CD4-positive, alpha-beta T cell (primary cell): ENCODE measurements at regions not wholly inside any gene's neighbourhood (a gene's known extent, or its start where the extent isn't known, plus 50 kb on each side); places are given as distances from the start of the nearest gene placed in this dataset.

Experiments
- ATAC-seq: fragments of 200-7000 bp; cut with Tn5 transposase; one replicate; pipeline ENCODE4 v1.10.0; 2022; ENCODE audit warnings: mild to moderate bottlenecking; ENCODE audit not compliant: poor library complexity
- CTCF ChIA-PET: fragments of 350-600 bp; sonication (Branson Sonifier 250); formaldehyde crosslinking; loops from one replicate; lab custom pipeline; 2021; ENCODE audit warnings: antibody characterized with exemption, inconsistent platforms; lab: Charles Lee
- POLR2A ChIA-PET: fragments of 350-600 bp; sonication (Branson Sonifier 250); formaldehyde crosslinking; loops from one replicate; lab custom pipeline; 2021; ENCODE audit warnings: antibody characterized with exemption, inconsistent platforms; lab: Charles Lee
- DNase-seq, 14 experiments: peaks; one replicate each; pipeline ENCODE4 v3.0.0-alpha.2; 2013 to 2020; ENCODE audit warnings: mixed read lengths in 2 of 14
- H3K27ac ChIP-seq, 2 donors: one replicate each; pipeline versions ENCODE4 v1.5.1 to v1.7.0; 2013; ENCODE audit warnings: low read length in 2 of 2, low read depth in 1 of 2, mild to moderate bottlenecking in 1 of 2
- H3K27me3 ChIP-seq, 2 experiments: 1 replicate in 1 of 2; 2 replicates in 1 of 2; pipeline versions ENCODE4 v1.6.1 to v1.7.0; 2013; ENCODE audit warnings: low read length in 2 of 2, control low read depth in 1 of 2, mild to moderate bottlenecking in 1 of 2, moderate library complexity in 1 of 2; ENCODE audit not compliant: insufficient read depth in 2 of 2, control insufficient read depth in 1 of 2
- H3K36me3 ChIP-seq: one replicate; pipeline ENCODE4 v1.6.1; 2013; ENCODE audit warnings: low read length, control low read depth; ENCODE audit not compliant: insufficient read depth
- H3K4me1 ChIP-seq: one replicate; pipeline ENCODE4 v1.6.1; 2013; ENCODE audit warnings: low read length, control low read depth; ENCODE audit not compliant: insufficient read depth
- H3K4me3 ChIP-seq: one replicate; pipeline ENCODE4 v1.5.1; 2013; ENCODE audit warnings: mild to moderate bottlenecking, low read length, moderate library complexity
- H3K9me3 ChIP-seq, 2 experiments: 1 replicate in 1 of 2; 2 replicates in 1 of 2; pipeline versions ENCODE4 v1.6.1 to v1.7.0; 2013; ENCODE audit warnings: low read length in 2 of 2, mild to moderate bottlenecking in 2 of 2, control low read depth in 1 of 2, moderate library complexity in 1 of 2; ENCODE audit not compliant: control insufficient read depth in 1 of 2, insufficient read depth in 1 of 2
- H3K27ac Mint-ChIP-seq: one replicate; pipeline ENCODE4 v1.8.0; 2020; ENCODE audit warnings: mixed read lengths
- H3K27me3 Mint-ChIP-seq: one replicate; pipeline ENCODE4 v1.8.0; 2021; ENCODE audit warnings: mixed read lengths
- H3K36me3 Mint-ChIP-seq: one replicate; pipeline ENCODE4 v1.8.0; 2021; ENCODE audit warnings: low read depth, mixed read lengths
- H3K4me1 Mint-ChIP-seq: one replicate; pipeline ENCODE4 v1.8.0; 2021; ENCODE audit warnings: low read depth, mixed read lengths
- H3K4me3 Mint-ChIP-seq: one replicate; pipeline ENCODE4 v1.8.0; 2020; ENCODE audit warnings: mild to moderate bottlenecking, mixed read lengths
- H3K9me3 Mint-ChIP-seq: one replicate; pipeline ENCODE4 v1.8.0; 2020; ENCODE audit warnings: mixed read lengths
- intact Hi-C, 2 experiments: fragments of 100-400 bp; cut with DNase I in 1 of 2; cut with micrococcal nuclease in 1 of 2; formaldehyde crosslinking; loops; one replicate each; pipeline versions ENCODE4 v1.15.1 to v1.9.0; 2023 to 2025; cut with DNase I, micrococcal nuclease
- TF ChIP-seq, protein P1 (sequence below): fragments of 200-600 bp; IDR thresholded peaks from one replicate; pipeline ENCODE4 v1.8.0; 2022; ENCODE audit warnings: antibody characterized with exemption, mild to moderate bottlenecking

DNA sequence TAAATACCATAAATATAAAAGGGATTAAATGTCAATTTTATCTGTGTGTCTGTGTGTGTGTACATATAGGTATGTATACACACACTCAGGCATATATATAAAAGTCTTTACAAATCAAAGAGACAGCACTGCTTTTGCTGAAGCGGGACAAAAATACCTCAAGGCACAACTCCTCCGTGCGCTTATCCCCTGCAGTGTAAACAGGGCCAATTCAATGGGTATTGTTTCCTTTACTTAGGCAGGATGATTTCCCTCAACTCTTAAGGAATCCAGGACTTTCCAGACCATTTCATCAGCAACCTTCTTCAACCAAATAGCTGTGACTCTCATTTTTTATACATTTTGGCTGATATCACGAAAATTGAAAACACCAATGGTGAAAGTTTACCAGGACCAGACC, 227.7 kb downstream of the CRPPA start:
- no peaks in the 10 kb centered on the region for H3K9me3 ChIP-seq
- H3K36me3 ChIP-seq, result no peaks in the 10 kb centered on the region
- no peaks in the 10 kb centered on the region for H3K4me1 Mint-ChIP-seq
- POLR2A ChIA-PET, result no interaction called here
- H3K4me3 ChIP-seq, result no peak overlapping the region
- no peaks in the 10 kb centered on the region for H3K27me3 Mint-ChIP-seq
- H3K27me3 ChIP-seq, result no peaks in the 10 kb centered on the region
- H3K4me1 ChIP-seq, result no peaks in the 10 kb centered on the region
- DNase-seq, result no peak
- intact Hi-C loops, result no loop called here
- H3K27ac Mint-ChIP-seq, result no peak overlapping the region
- no peaks in the 10 kb centered on the region for H3K36me3 Mint-ChIP-seq
- no peak for ATAC-seq
- TF ChIP-seq, protein P1, sequence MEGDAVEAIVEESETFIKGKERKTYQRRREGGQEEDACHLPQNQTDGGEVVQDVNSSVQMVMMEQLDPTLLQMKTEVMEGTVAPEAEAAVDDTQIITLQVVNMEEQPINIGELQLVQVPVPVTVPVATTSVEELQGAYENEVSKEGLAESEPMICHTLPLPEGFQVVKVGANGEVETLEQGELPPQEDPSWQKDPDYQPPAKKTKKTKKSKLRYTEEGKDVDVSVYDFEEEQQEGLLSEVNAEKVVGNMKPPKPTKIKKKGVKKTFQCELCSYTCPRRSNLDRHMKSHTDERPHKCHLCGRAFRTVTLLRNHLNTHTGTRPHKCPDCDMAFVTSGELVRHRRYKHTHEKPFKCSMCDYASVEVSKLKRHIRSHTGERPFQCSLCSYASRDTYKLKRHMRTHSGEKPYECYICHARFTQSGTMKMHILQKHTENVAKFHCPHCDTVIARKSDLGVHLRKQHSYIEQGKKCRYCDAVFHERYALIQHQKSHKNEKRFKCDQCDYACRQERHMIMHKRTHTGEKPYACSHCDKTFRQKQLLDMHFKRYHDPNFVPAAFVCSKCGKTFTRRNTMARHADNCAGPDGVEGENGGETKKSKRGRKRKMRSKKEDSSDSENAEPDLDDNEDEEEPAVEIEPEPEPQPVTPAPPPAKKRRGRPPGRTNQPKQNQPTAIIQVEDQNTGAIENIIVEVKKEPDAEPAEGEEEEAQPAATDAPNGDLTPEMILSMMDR, result no peak
- no peak overlapping the region for H3K27ac ChIP-seq
- no peaks in the 10 kb centered on the region for H3K9me3 Mint-ChIP-seq
- no peak overlapping the region for H3K4me3 Mint-ChIP-seq
- CTCF ChIA-PET, result no interaction called here

DNA sequence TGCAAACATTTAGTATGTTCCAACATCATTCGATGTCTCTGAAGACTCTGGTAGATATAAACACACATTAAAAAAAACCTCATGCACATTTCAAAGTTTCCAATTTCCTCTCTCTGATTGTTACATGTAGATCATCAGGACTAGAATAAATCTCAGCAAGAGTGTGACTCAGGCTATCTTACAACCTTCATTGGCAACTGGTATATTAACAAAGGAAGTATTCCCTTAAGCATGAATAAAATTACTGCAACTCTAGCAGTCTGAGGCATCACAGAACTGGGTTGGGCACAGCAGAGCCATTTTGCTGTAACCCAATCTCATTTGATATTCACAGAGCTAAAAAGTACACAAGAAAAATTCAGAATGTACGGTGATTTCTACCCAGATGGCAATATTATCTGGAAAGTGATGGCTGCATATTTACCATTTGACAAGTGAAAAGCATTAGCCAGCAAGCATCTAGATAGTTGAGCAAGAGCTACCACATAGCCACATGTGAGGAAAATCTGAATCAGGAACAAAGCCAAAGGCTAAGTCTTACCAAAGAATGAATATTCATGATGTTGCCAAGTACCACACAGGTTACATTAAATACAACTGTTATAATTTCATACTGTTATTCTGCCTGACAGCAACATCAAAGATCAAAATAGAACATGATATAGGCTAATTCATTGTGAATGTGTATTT, 232.2 kb downstream of the CRPPA start:
- H3K27me3 ChIP-seq, result no peaks in the 10 kb centered on the region
- CTCF ChIA-PET, result no interaction called here
- H3K4me1 ChIP-seq, result no peaks in the 10 kb centered on the region
- no peak overlapping the region for H3K4me3 ChIP-seq
- no peaks in the 10 kb centered on the region for H3K4me1 Mint-ChIP-seq
- POLR2A ChIA-PET, result no interaction called here
- no peak overlapping the region for H3K4me3 Mint-ChIP-seq
- H3K9me3 ChIP-seq, result no peaks in the 10 kb centered on the region
- no peaks in the 10 kb centered on the region for H3K27me3 Mint-ChIP-seq
- DNase-seq (no peak), ATAC-seq (no peak)
- intact Hi-C loops, result no loop called here
- no peaks in the 10 kb centered on the region for H3K9me3 Mint-ChIP-seq
- no peak overlapping the region for H3K27ac ChIP-seq
- TF ChIP-seq, protein P1, result no peak
- H3K27ac Mint-ChIP-seq, result no peak overlapping the region
- no peaks in the 10 kb centered on the region for H3K36me3 ChIP-seq
- H3K36me3 Mint-ChIP-seq, result no peaks in the 10 kb centered on the region

DNA sequence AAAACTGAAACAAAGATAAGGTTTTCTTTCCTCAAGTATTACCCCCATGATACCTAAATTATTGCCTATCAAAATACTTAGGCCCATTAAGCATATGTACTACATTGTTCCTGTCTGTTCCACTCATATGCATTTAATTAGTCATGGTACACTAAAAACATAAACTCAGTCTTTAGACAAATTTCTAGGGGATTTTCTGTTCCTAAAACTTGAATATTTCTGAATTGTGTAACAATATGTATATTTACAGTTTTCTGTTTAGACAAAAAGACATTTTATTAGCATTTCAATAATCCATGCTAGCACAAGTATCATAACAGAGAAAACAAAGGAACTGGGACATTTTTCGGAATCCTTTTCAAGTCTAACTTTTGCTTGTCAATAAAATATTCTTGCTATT, 234.2 kb downstream of the CRPPA start:
- intact Hi-C loops, result no loop called here
- no peaks in the 10 kb centered on the region for H3K4me1 Mint-ChIP-seq
- H3K9me3 Mint-ChIP-seq, result no peaks in the 10 kb centered on the region
- no peak for DNase-seq
- H3K27ac ChIP-seq, result no peak overlapping the region
- ATAC-seq, result no peak
- H3K4me3 Mint-ChIP-seq, result no peak overlapping the region
- H3K27me3 Mint-ChIP-seq, result no peaks in the 10 kb centered on the region
- H3K4me1 ChIP-seq, result no peaks in the 10 kb centered on the region
- no peak overlapping the region for H3K27ac Mint-ChIP-seq
- H3K27me3 ChIP-seq, result no peaks in the 10 kb centered on the region
- no peaks in the 10 kb centered on the region for H3K36me3 Mint-ChIP-seq
- ChIA-PET CTCF (no interaction called here), POLR2A (no interaction called here)
- H3K4me3 ChIP-seq, result no peak overlapping the region
- no peaks in the 10 kb centered on the region for H3K36me3 ChIP-seq
- no peaks in the 10 kb centered on the region for H3K9me3 ChIP-seq
- TF ChIP-seq, protein P1, result no peak
